ENCODE measurements at regions not wholly inside any gene's neighbourhood (a gene's known extent, or its start where the extent isn't known, plus 50 kb on each side); places are given as distances from the start of the nearest gene placed in this dataset.

DNA sequence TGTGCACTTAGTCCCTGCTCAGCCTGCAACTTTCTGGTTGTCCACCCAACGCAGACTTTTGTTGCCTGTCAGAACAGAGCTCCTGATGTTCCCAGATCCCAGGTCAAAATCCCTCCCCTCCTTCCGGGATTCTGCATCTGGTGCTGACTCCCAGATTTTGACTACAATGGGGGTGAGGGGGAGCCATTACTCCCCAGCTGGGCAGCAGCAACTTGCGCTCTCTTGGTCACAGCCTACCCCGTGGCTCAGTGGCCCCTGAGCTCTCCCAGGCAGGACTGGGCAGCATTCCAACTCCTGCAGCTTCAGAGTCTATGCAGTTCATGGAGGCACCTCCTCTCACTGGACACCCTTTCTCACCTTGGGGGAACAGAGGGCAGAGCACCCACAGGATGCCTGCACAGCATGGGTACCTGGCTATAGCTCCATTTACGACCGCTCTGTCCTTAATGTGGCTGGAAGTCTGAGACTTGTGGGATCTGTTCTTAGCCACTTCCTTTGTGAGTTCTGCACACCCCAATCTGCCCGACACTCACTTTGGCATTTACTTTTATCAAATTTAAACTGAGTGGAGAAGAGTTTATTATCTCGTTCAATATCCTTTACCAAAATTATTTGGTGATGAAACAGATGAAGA, 545.5 kb upstream of the MGMT start:
- DNase-seq: no peak

DNA sequence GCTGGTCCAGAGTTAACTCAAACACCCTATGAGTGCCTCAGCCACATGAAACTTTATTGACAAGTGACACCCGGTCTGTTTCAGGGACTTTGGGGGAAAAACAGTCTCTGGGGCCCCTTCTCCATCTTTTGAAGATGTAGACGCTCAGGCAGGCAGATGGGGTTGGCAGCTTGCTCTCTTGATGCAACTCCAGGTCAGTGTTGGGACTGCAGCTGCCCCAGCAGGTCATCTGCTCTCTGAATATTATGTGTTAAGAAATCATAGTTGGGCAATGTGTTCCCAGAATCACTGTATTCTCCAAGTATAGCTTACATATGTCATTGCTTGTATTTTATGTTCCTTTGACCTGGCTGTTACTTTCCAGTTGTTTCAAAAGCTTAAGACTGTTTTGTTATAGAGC, 544.9 kb upstream of the MGMT start:
- no peak for DNase-seq

DNA sequence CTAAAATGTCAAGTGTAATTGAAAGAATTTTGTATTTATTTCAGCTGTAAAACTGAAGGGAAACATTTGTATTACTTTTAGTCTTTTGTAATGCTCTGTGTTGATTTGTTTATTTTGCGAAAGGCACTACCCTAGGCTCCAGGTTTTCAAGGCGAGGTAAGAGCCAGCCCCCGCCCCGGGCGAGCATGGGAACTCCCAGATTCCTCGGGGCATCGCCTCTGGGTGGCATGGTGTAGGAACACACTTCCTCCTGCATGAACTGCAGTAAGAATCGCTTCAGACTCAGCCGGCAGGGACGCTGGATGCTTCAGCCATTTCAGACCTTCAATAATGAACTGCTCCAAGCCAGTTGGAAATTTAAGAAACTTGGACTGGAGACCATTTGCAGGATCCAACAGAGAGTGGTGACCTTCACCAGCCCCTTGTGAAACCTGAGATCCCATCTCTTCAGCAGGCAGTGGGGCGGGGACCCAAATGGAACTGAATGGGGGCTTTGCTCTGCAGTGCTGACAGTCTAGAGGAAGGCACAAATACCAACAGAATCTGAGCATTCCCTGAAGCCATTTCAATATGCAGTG, 544.3 kb upstream of the MGMT start:
- DNase-seq: no peak

DNA sequence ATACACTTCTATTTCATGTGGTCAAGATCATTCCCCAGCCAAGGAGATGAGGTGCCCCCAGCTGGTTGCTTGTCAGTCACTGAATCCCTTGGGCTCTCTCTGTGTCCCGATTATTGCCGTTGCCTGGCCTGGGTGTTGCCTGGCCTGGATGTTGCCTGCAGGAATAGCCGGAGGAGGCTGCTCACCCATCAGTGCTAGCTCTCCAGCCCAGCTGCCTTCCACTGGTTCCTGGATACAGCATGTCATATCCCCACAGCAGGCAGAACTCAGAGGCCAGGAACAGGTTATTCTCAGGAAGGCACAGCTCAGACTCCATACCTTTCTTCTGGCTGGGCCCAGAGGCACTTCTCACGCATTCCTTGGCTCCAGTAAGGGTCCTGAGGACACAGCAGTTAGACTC, 542.1 kb upstream of the MGMT start:
- no peak for DNase-seq

DNA sequence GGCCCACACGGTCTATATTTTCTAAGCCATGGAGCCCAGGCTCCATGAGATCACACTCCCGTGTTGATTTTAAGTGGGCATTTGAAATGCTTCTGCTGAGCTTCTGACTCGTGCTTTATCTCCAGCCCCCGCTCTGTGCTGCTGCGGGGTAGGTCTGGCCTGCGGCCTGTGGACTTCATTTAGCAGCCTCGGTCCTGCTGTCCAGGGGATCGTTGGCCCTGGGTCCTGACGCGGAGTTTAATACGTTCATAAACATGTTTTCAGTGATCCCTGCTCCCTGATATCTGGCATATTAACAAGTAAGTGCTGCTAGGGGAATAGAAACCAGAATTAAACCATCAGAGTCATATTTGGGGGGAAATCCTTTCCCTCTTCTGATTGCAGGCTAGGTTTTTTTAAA, 540.3 kb upstream of the MGMT start:
- no peak for DNase-seq

DNA sequence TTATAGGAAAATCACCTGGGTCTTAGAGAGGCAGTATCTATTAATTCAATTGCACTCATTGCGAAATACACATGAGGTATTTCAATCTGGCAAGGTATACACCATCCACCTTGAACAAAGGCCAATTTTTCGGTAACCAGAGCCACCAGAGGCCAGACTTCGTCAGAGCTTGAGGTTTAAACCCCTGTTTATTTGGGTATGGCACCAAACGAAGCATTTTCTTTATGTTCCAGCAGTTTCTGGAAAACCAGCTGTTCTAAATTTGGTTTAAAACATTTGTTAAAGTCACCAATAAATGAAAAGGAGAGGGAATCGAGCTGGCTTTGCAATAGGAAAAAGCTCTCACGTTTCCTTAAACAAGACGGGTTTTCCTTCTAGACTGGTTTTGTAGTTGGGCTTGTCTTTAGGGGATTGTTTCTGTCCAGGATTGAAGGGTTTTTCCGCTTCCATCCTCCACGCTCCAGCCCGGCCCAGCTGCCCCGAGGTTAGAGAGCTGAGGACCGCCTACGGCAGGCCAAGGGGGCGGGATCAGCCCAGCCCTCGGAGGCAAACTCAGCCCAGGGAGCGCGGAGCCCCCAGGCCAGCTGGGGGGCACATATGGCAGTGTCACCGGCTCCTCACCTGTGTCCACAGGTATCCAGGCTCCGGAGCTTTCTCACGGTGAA, 539.4 kb upstream of the MGMT start:
- no peak for DNase-seq

DNA sequence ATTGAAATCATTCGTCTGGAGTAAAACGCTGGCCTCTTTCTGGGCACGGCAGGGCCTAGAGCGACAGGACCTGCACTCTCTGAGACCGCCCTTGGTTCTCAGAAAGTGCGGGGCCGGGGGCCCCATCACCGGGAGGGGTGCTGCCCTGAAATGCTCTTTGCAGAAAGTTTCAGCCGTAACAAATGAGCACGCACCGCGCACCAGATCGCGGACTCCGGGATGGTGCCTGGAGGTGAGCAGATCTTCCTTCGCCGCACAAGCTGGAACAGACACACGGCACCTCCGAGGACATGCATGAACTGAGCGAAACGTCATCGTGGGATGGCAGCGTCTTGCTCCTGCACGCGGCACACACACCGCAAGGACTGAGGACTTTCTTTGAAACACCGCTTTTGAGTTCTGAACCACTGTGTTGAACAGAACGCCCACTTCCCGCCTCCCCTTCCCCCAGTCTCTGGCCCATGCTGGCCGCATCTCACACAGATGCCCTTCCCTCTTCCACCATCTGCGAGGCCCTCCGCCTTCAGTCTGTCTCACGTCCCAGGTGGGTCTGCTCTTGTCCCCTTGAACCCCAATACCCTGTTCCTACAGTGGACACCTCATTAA, 538.7 kb upstream of the MGMT start:
- no peak for DNase-seq

DNA sequence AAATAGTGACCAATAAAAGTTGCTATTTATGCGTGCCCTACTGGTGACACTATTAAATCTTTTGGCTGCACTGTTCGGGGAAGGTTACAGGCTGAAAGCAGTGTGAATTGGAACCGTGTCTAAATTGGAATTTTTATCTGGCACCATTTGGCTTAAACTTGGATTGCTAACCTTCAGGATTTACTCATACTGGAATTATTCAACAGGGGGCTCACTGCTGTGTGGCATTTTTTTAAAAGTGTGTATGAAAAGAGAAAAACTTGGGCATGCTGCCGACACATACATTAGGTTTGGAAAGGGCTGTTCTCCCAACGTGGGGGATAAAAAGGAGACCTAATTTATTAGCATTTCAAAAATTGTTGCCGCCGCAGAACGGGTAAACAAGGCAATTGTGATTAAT, 537.9 kb upstream of the MGMT start:
- no peak for DNase-seq

DNA sequence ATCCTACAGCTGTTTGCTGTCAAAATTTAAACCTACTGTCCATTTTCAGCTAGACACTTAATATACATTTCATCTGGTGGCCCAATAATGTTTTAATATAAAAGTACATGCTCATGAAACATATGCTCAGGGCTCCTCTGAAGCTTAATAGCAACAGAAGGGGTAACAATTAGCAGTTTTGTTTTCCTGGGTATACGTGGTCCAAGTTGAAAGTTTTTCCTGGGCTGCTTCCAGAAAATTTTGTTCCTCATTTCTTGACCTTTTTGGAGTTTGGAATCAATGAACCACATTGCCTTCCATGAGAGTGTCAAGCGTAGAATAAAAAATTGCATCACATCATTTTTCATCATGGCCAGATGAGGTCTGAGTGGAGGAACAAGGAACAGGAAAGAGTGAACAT, 537.3 kb upstream of the MGMT start:
- DNase-seq: no peak

DNA sequence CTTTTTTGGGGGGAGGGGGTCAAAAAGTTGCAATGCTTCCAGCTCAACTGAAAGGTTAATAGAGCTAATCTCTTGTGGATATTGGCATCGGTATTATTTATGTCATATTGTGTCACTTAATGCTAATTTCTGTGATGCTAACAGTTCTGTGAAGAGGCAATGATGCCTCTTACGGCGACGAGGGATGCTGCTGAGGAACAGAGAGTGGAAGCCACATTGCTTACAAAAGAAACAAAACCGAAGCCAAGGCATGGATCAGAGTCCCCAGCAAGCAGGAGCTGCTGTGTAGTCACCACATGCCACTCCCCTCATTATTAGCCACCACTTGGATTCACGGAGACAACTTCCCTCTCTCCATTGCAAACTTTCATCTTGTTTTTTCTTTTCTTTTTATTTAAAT, 536.5 kb upstream of the MGMT start:
- DNase-seq: no peak

DNA sequence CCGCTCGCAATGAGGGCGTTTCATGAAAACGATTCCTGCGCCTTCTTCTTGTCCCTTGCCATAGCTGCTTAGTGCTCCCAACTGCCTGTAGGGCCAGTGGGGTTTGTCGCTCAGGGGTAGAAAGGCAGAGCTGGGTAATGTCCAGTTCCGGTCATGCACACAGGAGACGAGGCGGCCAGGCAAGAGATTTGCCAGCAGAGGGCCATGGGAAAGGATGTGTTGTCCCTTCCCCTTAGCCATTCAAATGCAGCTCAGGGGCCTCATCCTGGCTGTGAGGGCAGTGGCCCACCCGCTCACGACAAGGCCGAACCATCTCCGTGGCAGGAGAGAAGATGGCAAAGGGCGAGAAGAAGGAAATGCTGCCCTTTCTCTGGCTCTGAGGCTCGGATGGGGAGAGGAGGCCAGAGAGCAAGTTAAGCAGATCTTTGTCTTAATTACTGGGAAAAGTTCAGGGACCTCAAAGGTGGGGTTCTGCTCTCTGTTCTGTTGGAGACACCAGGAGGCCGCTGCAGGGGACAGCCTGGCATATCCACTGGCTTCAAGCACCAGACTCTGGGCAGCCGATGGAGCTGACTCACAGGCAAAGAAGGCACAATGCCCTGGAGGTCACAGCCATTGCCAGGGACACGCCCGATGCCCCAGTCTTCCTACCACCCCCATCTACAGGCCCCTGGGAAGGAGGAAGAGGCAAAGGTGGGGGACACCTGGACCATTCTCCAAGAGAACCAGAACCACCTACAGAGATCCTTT, 534.8 kb upstream of the MGMT start:
- no peak for DNase-seq

DNA sequence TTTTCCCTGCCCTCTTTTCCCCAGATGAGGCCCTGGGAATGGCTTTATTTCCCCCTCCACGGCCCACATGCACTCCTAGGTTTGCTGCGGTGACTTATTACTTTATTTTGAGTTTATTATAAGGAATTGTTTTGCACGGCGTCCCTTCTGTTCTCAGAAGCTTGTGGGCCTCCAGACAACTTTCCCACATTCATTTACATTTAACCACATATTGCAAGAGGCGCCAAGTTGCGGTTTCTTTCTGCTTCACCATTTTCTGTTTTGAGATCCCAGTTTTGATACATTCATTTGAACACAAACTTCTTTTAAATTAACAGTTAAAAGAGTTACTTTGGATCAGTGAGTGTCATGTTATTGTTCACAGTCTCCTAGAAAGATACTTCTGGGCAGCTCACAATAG, 532.5 kb upstream of the MGMT start:
- DNase-seq: no peak

DNA sequence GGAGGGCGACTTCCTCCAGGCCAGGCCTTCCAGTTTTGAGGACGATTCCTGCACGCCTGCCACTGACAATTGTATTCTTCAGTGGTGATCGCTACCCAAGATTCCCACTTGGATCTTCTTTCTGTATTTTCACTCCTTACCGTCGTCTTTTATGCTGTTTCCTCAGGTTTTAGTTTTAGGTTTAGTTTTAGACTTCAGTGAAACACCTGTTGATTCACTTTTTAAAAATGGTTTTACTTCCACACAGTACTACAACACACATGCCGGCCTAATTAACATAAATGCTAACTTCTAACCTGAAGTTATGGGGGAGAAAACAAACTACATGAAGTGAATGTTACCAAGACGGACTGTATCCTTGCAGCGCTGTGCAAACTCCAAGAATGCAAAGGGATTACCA, 530.6 kb upstream of the MGMT start:
- no peak for DNase-seq

DNA sequence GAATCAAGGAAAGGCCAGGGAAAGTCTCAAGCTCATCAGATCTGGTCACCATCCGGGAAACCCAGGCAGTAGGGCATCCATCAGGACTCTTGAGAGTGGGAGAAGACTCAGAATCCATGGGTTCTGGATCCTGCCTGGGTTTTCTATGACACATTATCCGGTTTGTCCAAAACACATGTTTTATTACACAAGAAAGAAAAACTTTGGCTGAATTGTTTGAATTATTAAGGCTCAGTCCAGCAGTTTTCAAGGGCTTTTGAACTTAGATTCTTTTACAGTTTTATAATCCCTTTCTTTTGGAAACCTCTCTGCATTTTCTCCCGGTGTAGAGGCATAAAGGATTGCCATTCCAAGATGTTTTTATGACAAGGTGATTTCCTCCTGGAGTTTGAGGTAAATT, 528.5 kb upstream of the MGMT start:
- DNase-seq: no peak

DNA sequence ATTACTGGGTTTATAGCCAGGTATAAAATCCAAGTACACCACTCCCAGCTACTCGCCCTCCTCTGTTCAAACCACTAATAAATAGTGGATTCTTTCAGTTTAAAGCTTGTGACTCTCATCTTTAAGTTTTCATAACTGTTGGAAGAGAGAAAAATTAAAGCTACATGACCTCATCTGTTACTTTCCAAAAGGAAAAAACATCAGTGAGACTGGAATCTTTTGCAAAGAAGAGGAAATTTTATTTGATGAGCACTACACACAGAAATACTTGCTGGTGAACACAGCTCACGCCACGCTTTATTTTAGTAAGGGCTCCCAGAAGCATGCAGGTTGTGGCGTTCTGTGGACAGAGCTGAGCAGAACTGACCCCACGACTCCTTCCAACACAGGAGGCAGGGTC, 527.0 kb upstream of the MGMT start:
- DNase-seq: no peak

DNA sequence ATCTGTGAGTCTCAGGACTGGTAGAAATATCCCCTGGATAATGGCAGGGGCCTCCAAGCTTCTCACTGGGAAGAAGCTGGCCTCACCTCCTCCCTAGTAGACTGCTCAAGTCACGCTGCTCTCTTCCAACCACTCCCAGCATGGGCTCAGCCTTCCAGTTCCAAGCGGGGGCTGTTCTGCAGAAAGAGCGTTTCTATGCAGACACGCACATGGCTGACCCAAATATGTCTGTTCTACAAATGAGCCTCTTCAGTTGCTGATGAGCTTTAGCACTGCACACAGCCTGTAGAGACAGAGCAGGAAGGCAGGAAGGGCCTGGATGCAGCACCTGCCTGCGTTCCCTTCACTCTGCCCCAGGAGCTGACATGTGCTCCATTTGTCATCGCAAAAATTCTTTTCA, 523.9 kb upstream of the MGMT start:
- no peak for DNase-seq

DNA sequence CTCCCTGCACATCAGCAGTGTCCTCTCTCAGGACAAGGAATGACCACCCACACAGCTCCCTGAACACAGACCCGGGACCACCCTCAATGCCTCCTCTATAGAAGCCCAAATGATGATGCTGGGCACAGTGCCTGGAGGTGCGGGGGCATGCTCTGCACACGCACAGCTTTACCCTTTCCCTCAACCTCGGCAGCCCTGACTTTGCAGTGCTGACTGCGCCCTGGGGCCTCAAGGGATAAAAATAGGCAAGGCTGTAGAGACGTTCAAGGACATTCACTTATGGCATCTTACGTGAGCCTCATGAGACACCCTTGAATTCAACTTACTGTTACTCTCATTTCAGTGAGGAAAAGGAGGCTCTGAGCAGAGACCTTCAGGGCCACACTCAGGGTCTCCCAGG, 521.6 kb upstream of the MGMT start:
- DNase-seq: no peak

DNA sequence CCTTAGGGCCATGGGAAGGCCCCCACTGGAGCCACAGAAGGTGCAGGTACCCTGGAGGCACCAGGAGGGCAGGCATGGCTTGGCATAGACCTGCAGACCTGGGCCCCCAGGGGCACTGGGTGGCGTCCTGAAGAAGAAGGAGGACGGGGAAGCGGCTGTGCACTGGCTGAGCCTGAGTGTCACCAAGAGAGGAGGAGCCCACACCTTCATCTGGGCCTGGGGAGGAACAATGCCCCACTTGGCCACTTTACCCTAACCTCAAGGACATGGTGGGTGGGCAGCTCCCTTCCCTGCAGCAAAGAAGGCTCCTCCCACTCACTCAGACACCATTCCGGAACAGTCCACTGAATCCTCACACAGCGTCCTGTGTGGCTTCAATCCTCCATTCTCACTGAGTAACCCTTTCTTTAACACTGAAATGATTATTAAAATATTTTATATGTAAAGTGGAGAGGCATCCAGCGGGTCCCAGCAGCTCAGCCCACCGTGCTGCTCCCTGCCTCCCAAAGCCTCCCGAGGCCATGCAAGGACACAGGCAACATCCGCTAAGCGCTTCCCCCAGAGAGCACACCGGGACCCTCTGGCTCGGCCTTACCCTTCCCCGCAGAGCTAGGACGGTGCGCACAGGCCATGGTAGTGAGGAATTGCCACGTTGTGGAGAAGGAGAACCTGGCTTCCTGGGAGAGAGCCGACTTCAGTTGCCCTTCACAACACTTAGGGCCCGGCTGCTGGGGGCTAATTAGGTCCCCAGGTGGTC, 516.7 kb upstream of the MGMT start:
- DNase-seq: no peak

DNA sequence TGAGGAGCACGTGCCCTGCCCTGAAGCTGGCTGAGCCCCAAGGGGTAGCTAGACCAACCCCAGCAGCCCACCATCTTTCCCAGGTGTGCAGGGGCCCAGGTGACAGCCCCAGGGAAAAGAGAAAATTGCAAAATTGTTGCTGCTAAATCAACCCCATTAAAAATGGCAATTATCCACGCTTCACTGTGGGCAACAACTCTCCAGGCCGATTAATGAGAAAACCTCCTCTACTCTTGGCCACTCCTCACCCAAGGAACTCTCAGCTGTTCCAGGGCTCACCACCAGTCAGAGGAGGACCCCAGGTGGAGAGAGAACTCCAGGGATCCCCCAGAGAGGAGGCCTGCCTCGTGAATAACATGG, 516.1 kb upstream of the MGMT start:
- no peak for DNase-seq

DNA sequence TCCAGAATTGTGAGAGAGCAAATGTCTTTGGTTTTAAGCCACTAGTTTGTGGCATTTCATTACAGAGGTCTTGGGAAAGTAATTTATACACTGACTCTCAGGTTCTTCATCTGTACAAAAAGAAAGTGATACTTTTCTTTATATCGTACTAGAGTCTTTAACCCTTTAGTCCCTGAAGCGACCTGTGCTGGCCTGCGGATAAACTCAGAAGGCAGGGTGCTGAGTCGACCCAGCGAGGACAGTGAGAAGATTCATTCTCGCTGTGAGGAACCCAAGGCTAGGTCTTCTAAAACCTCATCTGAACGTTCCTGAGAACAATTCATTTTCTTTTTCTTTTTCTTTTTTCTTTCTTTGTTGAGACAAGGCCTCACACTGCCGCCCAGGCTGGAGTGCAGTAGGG, 514.2 kb upstream of the MGMT start:
- DNase-seq: no peak

DNA sequence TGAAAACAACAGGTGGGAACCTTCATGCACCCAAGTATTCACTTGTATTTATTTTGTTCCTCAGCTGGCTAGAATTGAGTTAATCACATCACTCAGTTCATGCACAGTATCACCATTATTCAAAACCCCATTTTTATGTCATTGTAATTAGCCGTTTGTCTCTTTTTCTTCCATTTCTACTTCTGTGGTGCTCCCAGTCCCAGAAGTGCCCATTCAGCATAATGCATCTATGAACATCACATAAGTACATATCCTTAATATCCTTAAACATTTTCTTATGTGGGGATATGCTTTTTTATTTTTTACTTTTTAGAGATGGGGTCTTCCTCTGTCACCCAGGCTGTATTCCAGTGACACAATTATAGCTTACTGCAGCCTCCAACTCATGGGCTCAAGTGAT, 510.9 kb upstream of the MGMT start:
- DNase-seq: no peak

DNA sequence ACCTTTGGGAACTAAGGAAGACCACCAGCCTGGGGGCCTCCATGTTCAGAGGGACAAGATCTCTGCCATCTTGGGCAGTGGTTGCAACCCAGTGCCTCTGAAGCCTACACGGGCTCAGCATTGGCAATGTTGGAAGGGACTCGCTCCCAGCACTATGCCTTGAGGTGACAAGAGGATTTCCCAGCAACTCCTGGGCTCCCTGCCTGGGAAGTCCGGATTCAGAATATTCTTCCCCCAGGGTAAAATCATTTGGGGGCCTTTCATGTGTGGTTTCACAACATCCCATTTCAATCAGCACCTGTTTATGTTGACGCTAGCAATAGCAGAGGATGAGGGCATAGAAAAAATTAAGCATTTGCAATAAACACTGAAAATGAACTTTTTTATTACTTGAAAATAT, 509.8 kb upstream of the MGMT start:
- DNase-seq: no peak

Data from activated CD4-positive, alpha-beta T cell treated with anti-CD3 and anti-CD28 coated beads for 4 hours (primary cell).